NT2/D1 (cell line): ENCODE measurements at regions not wholly inside any gene's neighbourhood (a gene's known extent, or its start where the extent isn't known, plus 50 kb on each side); places are given as distances from the start of the nearest gene placed in this dataset.

Experiments
- DNase-seq: peaks from one replicate; pipeline ENCODE4 v3.0.0-alpha.2; 2011; ENCODE audit warnings: low read depth, low spot score
- H3K27me3 ChIP-seq: 2 replicates; pipeline ENCODE4 v1.6.0; 2011; ENCODE audit warnings: mild to moderate bottlenecking; ENCODE audit not compliant: insufficient read length, insufficient read depth
- H3K36me3 ChIP-seq: 2 replicates; pipeline ENCODE4 v1.6.1; 2011; ENCODE audit warnings: mild to moderate bottlenecking, low read length, mixed read lengths; ENCODE audit not compliant: insufficient read depth, insufficient read length
- H3K4me1 ChIP-seq: 2 replicates; pipeline ENCODE4 v1.5.1; 2011; ENCODE audit not compliant: insufficient read depth, insufficient read length
- H3K4me3 ChIP-seq: 2 replicates; pipeline ENCODE4 v1.5.1; 2011; ENCODE audit warnings: low read depth; ENCODE audit not compliant: insufficient read length
- H3K9ac ChIP-seq: 2 replicates; pipeline ENCODE4 v1.6.0; 2011; ENCODE audit warnings: low read depth; ENCODE audit not compliant: insufficient read length
- H3K9me3 ChIP-seq: 2 replicates; pipeline ENCODE4 v1.5.1; 2011; ENCODE audit warnings: mild to moderate bottlenecking, low read length; ENCODE audit not compliant: insufficient read depth
- SUZ12 ChIP-seq: IDR thresholded peaks from 2 replicates; pipeline ENCODE4 v1.6.1; 2011; ENCODE audit not compliant: insufficient read length, insufficient read depth; ENCODE audit errors: extremely low read depth
- YY1 ChIP-seq: IDR thresholded peaks from 2 replicates; pipeline ENCODE4 v1.6.1; 2011; ENCODE audit not compliant: insufficient read length, insufficient read depth
- ZNF274 ChIP-seq: IDR thresholded peaks from 2 replicates; pipeline ENCODE4 v1.6.1; 2011; ENCODE audit warnings: mild to moderate bottlenecking, low read depth, low read length

DNA sequence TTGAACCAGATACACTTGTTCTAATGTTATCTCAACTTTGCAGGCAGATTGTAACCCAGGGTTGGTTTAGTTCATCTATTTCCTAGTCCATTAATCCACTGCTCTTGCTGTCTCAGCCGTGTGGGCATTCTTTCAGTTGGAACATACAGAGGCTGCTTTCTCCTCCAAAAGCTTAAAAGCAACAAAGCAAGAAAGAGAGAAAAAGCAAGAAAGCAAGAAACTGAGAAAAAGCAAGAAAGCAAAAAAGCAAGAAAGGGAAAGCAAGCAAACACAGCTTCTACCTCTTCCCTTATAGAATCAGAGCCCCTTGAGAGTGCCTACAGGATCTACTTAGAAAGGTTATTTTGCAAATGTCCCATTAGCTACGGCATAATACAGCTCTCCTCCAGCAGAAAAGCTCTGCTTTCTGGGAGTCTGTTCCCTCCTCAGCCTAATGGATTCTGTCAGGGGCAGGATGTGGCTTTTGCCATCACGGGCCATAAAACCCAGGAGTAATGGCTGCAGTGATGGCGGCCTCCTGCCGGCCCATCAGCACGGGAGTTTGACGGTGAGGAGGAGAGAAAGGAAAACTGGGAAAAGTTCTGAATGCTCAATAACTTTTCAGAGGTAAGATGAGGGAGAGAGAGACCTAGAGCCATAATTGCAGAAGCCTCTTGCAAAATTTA is 156.8 kb upstream of the JARID2 start:
- Histone ChIP-seq H3K4me1 (no peaks in the 10 kb centered on the region), H3K27me3 (no peaks in the 10 kb centered on the region), H3K36me3 (no peaks in the 10 kb centered on the region), H3K4me3 (no peak overlapping the region), H3K9ac (no peak overlapping the region), H3K9me3 (no peaks in the 10 kb centered on the region)
- no peak for TF ChIP-seq ZNF274
- TF ChIP-seq SUZ12: no peak
- no peak for TF ChIP-seq YY1
- no peak for DNase-seq

DNA sequence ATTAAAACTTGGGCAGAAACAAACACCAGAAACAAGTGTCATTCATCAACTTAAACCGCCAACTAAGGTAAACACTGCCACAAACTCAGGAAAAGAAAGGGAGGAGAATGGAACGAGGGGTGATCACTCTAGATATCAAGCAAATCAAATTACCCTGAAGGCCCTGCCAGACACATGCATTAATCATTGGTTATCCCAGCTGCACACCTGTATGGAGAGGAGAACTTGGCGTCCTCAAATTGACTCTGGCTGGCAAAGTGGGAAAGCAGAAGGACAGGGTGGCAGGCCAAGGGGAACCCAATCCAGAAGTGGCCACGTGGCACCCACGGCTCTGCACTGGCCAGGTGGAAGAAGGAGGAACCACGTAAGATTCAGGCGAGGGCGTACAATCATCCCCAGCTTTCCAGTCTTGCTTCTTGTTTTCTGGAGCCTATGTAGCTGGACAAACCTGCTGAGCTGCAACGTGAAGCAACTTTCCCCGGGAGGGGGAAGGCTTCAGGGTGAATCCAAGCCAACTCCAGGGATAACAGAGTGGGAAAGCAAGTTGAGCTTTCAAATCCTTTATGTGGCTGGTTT is 156.2 kb upstream of the JARID2 start:
- H3K36me3 ChIP-seq: no peaks in the 10 kb centered on the region
- H3K9ac ChIP-seq: no peak overlapping the region
- no peaks in the 10 kb centered on the region for H3K4me1 ChIP-seq
- H3K9me3 ChIP-seq: no peaks in the 10 kb centered on the region
- H3K27me3 ChIP-seq: no peaks in the 10 kb centered on the region
- DNase-seq: no peak
- TF ChIP-seq ZNF274: no peak
- no peak for TF ChIP-seq SUZ12
- TF ChIP-seq YY1: no peak
- H3K4me3 ChIP-seq: no peak overlapping the region

DNA sequence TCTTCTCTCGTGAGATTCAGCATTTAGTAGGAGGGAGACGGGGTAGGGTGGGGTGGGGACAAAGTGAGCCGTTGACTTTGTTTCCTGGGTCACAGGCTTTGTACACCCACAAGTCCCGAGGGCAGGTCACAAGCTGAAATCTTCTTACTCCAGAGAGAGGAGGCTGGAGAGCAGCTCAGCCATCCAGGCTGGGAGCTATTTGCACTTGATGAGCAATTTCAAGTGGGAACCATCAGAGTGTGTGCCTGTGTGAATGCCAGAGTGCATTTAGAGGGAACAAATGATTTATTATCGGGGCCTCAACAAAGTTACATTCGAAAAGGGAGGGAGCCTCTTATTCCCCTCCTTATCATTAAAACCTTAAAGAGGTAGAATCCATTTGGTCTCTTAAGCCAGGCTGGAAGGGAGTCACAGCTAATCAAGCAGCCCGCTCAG is 155.7 kb upstream of the JARID2 start:
- Histone ChIP-seq H3K36me3 (no peaks in the 10 kb centered on the region), H3K9me3 (no peaks in the 10 kb centered on the region), H3K4me3 (no peak overlapping the region), H3K9ac (no peak overlapping the region), H3K27me3 (no peaks in the 10 kb centered on the region), H3K4me1 (no peaks in the 10 kb centered on the region)
- no peak for TF ChIP-seq ZNF274
- no peak for TF ChIP-seq SUZ12
- no peak for TF ChIP-seq YY1
- no peak for DNase-seq

DNA sequence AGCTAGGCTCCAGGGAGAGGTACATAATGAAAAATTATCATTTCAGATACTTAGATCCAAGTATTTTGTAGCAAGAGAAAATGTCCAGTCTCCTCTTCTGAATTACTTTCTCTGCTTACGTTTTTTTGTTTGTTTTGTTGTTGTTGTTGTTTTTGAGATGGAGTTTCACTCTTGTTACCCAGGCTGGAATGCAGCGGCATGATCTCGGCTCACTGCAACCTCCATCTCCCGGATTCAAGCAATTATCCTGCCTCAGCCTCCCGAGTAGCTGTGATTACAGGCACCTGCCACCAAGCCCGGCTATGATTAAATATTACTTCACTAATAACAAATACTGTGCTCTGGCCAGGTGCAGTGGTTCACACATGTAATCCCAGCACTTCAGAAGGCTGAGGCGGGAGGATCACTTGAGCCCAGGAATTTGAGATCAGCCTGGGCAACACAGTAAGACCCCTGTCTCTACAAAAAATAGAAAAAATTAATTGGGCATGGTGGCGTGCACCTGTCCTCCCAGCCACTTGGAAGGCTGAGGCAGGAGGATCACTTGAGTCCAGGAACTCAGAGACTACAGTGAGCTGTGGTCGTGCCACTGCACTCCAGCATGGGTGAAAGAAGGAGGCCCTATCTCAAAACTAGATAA is 155.0 kb upstream of the JARID2 start:
- DNase-seq: no peak
- Histone ChIP-seq H3K36me3 (no peaks in the 10 kb centered on the region), H3K9me3 (no peaks in the 10 kb centered on the region), H3K4me1 (no peaks in the 10 kb centered on the region), H3K4me3 (no peak overlapping the region), H3K27me3 (no peaks in the 10 kb centered on the region), H3K9ac (no peak overlapping the region)
- no peak for TF ChIP-seq ZNF274
- TF ChIP-seq SUZ12: no peak
- TF ChIP-seq YY1: no peak

GRCh38 chr6:15096894-15097837 is 148.7 kb upstream of the JARID2 start:
- H3K9ac ChIP-seq: no peak overlapping the region
- no peak for DNase-seq
- no peaks in the 10 kb centered on the region for H3K36me3 ChIP-seq
- TF ChIP-seq YY1 (no peak), SUZ12 (no peak), ZNF274 (no peak)
- H3K27me3 ChIP-seq: no peaks in the 10 kb centered on the region
- H3K9me3 ChIP-seq: no peaks in the 10 kb centered on the region
- no peaks in the 10 kb centered on the region for H3K4me1 ChIP-seq
- H3K4me3 ChIP-seq: no peak overlapping the region

GRCh38 chr6:15101130-15101529 is 144.7 kb upstream of the JARID2 start:
- H3K27me3 ChIP-seq: no peaks in the 10 kb centered on the region

More at GRCh38 chr6:15101130-15101529, 144.7 kb upstream of the JARID2 start:
- no peak for TF ChIP-seq ZNF274
- Histone ChIP-seq H3K9me3 (no peaks in the 10 kb centered on the region), H3K4me3 (no peak overlapping the region), H3K36me3 (no peaks in the 10 kb centered on the region), H3K9ac (no peak overlapping the region), H3K4me1 (no peaks in the 10 kb centered on the region)
- DNase-seq: no peak
